DND-41 (cell line): ENCODE measurements at regions not wholly inside any gene's neighbourhood (a gene's known extent, or its start where the extent isn't known, plus 50 kb on each side); places are given as distances from the start of the nearest gene placed in this dataset.

Source experiments
- CTCF ChIP-seq: IDR thresholded peaks from 2 replicates; pipeline ENCODE4 v1.5.1; 2012; ENCODE audit warnings: borderline replicate concordance, low read length, moderate library complexity, mild to moderate bottlenecking; ENCODE audit not compliant: poor library complexity, severe bottlenecking; ENCODE audit errors: extremely low read depth
- EZH2 ChIP-seq: IDR thresholded peaks from 3 replicates; pipeline ENCODE4 v1.6.1; 2012; ENCODE audit warnings: borderline replicate concordance, low read depth, mild to moderate bottlenecking, moderate library complexity, low read length, inconsistent platforms; ENCODE audit not compliant: severe bottlenecking

- TF ChIP-seq CTCF (no peak), EZH2 (no peak)
These were observed 470.1 kb downstream of the MFSD1 start for GRCh38 chr3:159271799-159272512.
